ENCODE measurements at regions not wholly inside any gene's neighbourhood (a gene's known extent, or its start where the extent isn't known, plus 50 kb on each side); places are given as distances from the start of the nearest gene placed in this dataset.
"Not testable (repeated sequence)": the region's sequence is repeated elsewhere in the genome, so short reads cannot be mapped to it uniquely, and the experiment has no call there.

- DNase-seq = no peak
- peak in 1 of 2 donors; percentile 66 for ATAC-seq
- intact Hi-C loops (cut with DNase I) = no loop called here
These were observed 51.8 kb upstream of the AGR3 start for GRCh38 chr7:16933296-16934279.

- no peak for DNase-seq
- intact Hi-C loops (cut with DNase I) = no loop called here
- no peak for ATAC-seq
These were observed 53.0 kb upstream of the AGR3 start for GRCh38 chr7:16934722-16935340.

DNA sequence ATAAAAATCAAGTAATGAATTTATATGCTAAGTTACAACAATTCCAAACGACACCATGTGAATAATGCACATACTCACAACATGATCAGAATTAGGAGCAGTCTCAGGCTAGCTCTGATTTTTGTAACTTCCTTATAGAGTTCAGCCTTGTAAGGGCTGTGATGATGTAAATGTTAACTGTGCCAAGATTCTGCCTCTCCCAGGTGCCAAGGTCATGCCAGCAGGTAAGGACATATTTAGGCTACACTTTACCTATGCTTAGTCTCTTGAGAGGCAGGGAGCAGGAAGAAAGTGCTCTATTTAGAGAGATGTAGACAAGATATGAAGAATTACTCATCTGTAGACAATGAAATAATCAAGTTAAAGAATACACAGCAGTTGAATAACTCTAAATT lies 53.6 kb upstream of the AGR3 start:
- no peak for DNase-seq

GRCh38 chr7:16936626-16937422 lies 55.0 kb upstream of the AGR3 start:
- intact Hi-C loops (cut with DNase I) = no loop called here
- ATAC-seq (no peak), DNase-seq (no peak)

More for the DNA sequence above, 53.6 kb upstream of the AGR3 start:
- no peak for ATAC-seq
- intact Hi-C loops (cut with DNase I) = no loop called here

GRCh38 chr7:16939161-16939560 lies 57.4 kb upstream of the AGR3 start:
- no peak for DNase-seq
- intact Hi-C loops (cut with DNase I) = no loop called here
- ATAC-seq = no peak

- intact Hi-C loops (cut with DNase I) = no loop called here
- no peak for DNase-seq
- ATAC-seq = no peak
These were observed 59.0 kb upstream of the AGR3 start for GRCh38 chr7:16940776-16941175.

DNA sequence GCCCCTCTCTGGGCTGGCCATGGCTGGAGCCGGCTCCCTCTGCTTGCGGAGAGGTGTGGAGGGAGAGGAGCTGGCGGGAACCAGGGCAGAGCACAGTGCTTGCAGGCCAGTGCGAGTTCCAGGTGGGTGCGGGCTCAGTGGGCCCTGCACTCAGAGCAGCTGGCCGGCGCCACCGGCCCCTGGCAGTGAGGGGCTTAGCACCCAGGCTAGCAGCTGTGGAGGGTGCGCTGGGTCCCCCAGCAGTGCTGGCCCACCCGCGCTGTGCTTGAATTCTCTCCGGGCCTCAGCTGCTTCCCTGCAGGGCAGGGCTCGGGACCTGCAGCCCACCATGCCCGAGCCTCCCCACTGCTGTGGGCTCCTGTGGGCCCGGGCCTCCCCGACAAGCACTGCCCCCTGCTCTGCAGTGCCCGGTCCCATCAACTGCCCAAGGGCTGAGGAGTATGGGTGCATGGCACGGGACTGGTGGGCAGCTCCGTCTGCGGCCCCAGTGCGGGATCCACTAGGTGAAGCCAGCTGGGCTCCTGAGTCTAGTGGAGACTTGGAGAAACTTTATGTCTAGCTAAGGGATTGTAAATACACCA lies 61.2 kb upstream of the AGR3 start:
- no peak for ATAC-seq

GRCh38 chr7:16944936-16945335 lies 63.2 kb upstream of the AGR3 start:
- DNase-seq (no peak), ATAC-seq (no peak)
- intact Hi-C loops (cut with DNase I) = no loop called here

More for the DNA sequence above, 61.2 kb upstream of the AGR3 start:
- DNase-seq = no peak
- intact Hi-C loops (cut with DNase I) = no loop called here

DNA sequence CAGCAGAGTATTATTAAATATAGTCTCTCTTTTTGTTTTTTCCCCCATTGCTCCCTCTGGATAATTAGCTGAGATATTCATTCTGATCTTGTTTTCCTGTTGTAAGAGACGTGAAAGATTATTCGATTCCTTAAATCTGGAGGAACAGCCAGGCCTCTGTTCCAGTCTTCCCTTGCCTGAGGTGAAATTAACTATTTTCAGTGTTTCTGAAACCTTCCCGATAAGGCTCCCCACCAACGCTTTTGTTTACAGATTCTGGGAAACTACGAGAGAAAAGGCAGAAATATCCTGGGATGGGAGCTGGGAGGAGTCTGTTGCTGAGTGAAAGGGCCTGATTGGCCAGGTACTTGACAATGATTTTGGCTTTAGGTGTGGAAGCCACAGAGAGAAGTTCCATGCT lies 63.6 kb upstream of the AGR3 start:
- ATAC-seq (no peak), DNase-seq (no peak)
- intact Hi-C loops (cut with DNase I) = no loop called here

GRCh38 chr7:16948110-16948509 lies 66.3 kb upstream of the AGR3 start:
- ATAC-seq; intact Hi-C loops (cut with DNase I); DNase-seq: not testable (repeated sequence)

- no peak for ATAC-seq
- intact Hi-C loops (cut with DNase I) = no loop called here
- no peak for DNase-seq
These were observed 69.8 kb upstream of the AGR3 start for GRCh38 chr7:16951483-16952080.

DNA sequence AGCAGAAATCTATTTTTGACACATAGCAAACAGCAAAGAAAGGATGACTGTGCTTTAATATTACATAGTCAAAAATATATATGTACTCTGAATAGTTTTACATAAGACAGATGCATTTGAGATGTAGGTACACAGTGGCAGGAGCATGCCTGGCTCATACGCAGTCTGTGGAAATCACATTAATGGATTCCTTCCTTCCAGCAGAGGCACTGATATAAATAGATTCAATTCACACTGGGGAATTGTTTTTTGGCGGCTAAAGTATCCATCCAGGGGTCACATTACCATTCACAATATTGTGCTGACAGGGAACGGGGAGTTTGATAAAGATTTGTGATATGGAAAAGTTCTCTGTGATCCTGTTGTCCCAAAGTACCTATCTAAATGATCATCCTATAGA lies 72.5 kb upstream of the AGR3 start:
- intact Hi-C loops (cut with DNase I) = no loop called here
- ATAC-seq (peak in 1 of 2 donors; percentile 57), DNase-seq (no peak)

DNA sequence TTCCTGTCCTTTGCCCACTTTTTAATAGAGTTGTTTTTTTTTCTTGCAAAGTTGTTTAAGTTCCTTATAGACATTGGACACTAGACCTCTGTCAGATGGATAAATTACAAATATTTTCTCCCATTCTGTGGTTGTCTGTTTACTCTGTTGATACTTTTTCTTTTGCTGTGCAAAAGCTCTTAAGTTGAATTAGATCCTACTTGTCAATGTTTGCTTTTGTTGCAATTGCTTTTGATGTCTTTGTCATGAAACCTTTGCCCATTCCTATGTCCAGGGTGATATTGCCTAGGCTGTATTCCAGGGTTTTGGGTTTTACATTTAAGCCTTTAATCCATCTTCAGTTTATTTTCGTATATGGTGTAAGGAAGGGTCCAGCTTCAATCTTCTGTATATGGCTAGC lies 76.9 kb upstream of the AGR3 start:
- intact Hi-C loops (cut with DNase I) = no loop called here
- no peak for DNase-seq
- no peak for ATAC-seq

DNA sequence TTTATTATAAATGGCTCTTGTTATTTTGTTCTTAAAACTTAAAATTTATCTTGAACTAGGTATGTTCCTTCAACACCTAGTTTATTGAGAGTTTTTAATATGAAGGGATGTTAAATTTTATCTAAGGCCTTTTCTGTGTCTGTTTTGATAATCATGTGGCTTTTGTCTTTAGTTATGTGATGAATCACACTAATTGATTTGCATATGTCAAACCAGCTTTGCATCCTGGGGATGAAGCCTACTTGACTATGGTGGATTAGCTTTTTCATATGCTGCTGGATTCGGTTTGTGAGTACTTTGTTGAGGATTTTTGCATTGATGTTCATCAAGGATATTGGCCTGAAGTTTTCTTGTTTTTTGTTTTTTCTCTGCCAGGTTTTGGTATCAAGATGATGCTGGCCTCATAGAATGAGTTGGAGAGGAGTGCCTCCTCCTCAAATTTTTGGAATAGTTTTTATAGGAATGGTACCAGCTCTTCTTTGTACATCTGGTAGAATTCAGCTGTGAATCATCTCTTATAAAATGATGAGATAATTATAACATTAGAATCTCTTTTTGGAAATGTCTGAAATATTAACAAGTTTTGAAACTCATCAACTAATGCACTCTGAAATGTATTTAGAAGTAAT lies 78.7 kb upstream of the AGR3 start:
- peak in 1 of 2 donors; percentile 43 for ATAC-seq
- DNase-seq = no peak
- intact Hi-C loops (cut with DNase I) = no loop called here

DNA sequence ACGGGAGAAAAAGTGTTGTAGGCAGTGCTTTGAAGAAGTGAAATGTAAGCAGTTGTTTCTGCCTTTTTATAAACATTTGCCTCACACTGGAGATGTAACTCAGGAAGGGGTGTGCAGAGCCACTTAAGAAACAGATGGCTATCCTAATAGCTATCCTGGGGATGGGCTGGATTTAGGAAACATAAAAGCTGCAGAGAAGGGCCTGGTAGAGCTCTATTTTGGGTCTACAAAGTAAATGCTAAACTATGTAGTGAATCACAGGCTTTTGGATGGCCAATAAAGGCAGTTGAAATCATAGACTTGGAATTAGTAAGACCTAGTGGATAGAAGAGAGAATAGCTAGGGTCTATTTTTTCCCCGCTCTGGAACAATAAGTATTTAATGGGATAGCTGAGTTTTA lies 79.9 kb upstream of the AGR3 start:
- no peak for DNase-seq
- intact Hi-C loops (cut with DNase I) = no loop called here
- ATAC-seq = no peak

DNA sequence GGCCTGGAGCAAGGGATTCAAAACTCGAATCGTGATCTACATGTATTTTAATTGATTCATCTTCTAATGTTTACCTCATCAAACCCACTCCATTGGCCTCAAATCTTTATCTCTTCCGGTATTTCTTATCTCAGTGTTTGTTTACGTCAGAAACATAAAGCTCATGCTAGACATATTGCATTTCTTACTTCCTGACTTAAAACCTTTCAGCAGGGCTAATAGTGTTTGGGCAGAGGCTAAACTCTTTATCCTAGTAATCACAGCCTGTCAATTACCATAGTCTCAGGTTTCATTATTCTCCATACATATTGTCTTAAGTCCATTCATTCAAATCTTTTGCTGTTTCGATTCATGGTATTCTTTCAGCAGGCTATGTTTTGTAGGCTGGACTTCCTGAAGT lies 81.3 kb upstream of the AGR3 start:
- no peak for DNase-seq
- intact Hi-C loops (cut with DNase I) = no loop called here
- ATAC-seq = no peak

DNA sequence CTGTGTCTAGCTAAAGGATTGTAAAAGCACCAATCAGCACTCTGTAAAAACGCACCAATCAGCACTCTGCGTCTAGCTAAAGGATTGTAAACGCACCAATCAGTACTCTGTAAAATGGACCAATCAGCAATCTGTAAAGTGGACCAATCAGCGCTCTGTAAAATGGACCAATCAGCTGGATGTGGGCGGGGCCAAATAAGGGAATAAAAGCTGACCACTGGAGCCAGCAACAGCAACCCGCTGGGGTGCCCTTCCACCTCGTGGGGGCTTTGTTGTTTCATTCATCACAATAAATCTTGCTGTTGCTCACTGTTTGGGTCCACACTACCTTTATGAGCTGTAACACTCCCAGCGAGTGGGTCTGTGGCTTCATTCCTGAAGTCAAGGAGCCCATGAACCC lies 83.9 kb upstream of the AGR3 start:
- DNase-seq; intact Hi-C loops (cut with DNase I); ATAC-seq: not testable (repeated sequence)

DNA sequence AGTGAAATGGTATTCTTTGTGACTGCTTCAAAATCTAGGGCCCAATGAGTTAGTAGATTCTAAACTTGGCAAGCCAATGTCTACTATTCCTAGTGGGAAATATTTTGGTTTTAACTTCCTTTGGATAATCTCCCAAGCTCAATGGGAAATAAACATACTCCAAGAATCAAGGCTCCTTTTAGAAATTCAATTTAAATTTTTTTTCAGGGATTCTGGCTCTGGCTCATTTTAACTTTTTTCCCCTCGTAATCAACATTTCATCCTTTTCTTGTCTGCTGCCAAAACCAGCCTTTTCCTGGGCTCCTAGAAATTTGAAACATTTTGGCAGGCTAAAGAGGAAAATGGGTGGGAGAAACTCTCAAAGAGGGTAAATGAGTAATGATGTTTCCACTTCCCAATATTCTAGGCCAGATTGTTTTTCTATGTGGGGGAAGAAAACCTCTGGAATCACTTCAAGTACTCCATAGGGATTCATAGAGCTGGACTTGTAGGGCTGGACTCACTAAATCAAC lies 85.6 kb upstream of the AGR3 start:
- DNase-seq = no peak
- intact Hi-C loops (cut with DNase I) = no loop called here
- ATAC-seq = peak; percentile 86 to 90

Measured in left cardiac atrium (tissue), 4 donors.